HepG2 (cell line): ENCODE measurements at regions not wholly inside any gene's neighbourhood (a gene's known extent, or its start where the extent isn't known, plus 50 kb on each side); places are given as distances from the start of the nearest gene placed in this dataset.

Source experiments
- BRD4 ChIP-seq: sonication (generic); formaldehyde crosslinking; IDR thresholded peaks from 2 replicates; pipeline ENCODE4 v1.4.0; 2020; ENCODE audit warnings: missing genetic modification reagents
- CEBPZ ChIP-seq: IDR thresholded peaks from 2 replicates; pipeline ENCODE4 v1.6.1; 2012; ENCODE audit warnings: low read length, improper control_type of control experiment
- MIXL1 ChIP-seq: IDR thresholded peaks from 2 replicates; pipeline ENCODE4 v1.6.1; 2016
- MXI1 ChIP-seq: IDR thresholded peaks from 3 replicates; pipeline ENCODE4 v1.6.1; 2012; ENCODE audit warnings: low read depth, low read length, inconsistent platforms, borderline replicate concordance
- RXRB ChIP-seq: IDR thresholded peaks from 2 replicates; pipeline ENCODE4 v1.6.1; 2016; ENCODE audit warnings: borderline replicate concordance, missing genetic modification reagents, missing compliant biosample characterization
- ZBTB1 ChIP-seq: sonication (generic); formaldehyde crosslinking; IDR thresholded peaks from 2 replicates; pipeline ENCODE4 v1.4.0; 2020; ENCODE audit warnings: missing genetic modification reagents, borderline replicate concordance
- ZC3H13 ChIP-seq: sonication (generic); formaldehyde crosslinking; IDR thresholded peaks from 2 replicates; pipeline ENCODE4 v1.8.1; 2023; ENCODE audit warnings: mild to moderate bottlenecking, missing genetic modification reagents, moderate library complexity
- ZNF224 ChIP-seq: sonication (generic); formaldehyde crosslinking; IDR thresholded peaks from 2 replicates; pipeline ENCODE4 v1.5.0; 2020; ENCODE audit warnings: mild to moderate bottlenecking, missing genetic modification reagents
- ZSCAN29 ChIP-seq: sonication (generic); formaldehyde crosslinking; conservative IDR thresholded peaks from 2 replicates; pipeline ENCODE4 v1.4.0; 2020; ENCODE audit warnings: mild to moderate bottlenecking, missing genetic modification reagents
- TF ChIP-seq, protein P1 (sequence below): sonication (generic); formaldehyde crosslinking; IDR thresholded peaks from 2 replicates; pipeline ENCODE4 v1.4.0; 2020; ENCODE audit warnings: mild to moderate bottlenecking, low read depth, missing genetic modification reagents
- TF ChIP-seq, protein P2 (sequence below): sonication (generic); formaldehyde crosslinking; IDR thresholded peaks from 2 replicates; pipeline ENCODE4 v1.5.0; 2020; ENCODE audit warnings: mild to moderate bottlenecking, missing genetic modification reagents, borderline replicate concordance

- TF ChIP-seq, protein P1, sequence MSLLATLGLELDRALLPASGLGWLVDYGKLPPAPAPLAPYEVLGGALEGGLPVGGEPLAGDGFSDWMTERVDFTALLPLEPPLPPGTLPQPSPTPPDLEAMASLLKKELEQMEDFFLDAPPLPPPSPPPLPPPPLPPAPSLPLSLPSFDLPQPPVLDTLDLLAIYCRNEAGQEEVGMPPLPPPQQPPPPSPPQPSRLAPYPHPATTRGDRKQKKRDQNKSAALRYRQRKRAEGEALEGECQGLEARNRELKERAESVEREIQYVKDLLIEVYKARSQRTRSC (CRISPR knock-in tag) = no peak
- TF ChIP-seq ZC3H13 (CRISPR knock-in tag) (no peak), MIXL1 (CRISPR knock-in tag) (no peak), CEBPZ (no peak), ZNF224 (CRISPR knock-in tag) (no peak), ZBTB1 (CRISPR knock-in tag) (no peak), RXRB (CRISPR knock-in tag) (no peak), BRD4 (CRISPR knock-in tag) (no peak), ZSCAN29 (CRISPR knock-in tag) (no peak), MXI1 (no peak)
- TF ChIP-seq, protein P2, sequence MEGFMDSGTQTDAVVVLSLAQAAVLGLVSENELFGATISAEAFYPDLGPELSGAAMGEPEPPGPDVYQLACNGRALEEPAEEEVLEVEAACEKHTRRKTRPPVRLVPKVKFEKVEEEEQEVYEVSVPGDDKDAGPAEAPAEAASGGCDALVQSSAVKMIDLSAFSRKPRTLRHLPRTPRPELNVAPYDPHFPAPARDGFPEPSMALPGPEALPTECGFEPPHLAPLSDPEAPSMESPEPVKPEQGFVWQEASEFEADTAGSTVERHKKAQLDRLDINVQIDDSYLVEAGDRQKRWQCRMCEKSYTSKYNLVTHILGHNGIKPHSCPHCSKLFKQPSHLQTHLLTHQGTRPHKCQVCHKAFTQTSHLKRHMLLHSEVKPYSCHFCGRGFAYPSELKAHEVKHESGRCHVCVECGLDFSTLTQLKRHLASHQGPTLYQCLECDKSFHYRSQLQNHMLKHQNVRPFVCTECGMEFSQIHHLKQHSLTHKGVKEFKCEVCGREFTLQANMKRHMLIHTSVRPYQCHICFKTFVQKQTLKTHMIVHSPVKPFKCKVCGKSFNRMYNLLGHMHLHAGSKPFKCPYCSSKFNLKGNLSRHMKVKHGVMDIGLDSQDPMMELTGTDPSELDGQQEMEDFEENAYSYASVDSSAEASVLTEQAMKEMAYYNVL (CRISPR knock-in tag) = no peak
- TF ChIP-seq, all 625 proteins: peak for 0
Measured at GRCh38 chr3:75967071-75967470, 181.7 kb upstream of the ZNF717 start (continued).
